Head of caudate nucleus (tissue), 42 donors: ENCODE measurements at regions not wholly inside any gene's neighbourhood (a gene's known extent, or its start where the extent isn't known, plus 50 kb on each side); places are given as distances from the start of the nearest gene placed in this dataset.

Experiments
- DNase-seq, 42 donors: peaks; one replicate each; pipeline versions ENCODE4 v3.0.0 to v3.0.0-alpha.2; 2020 to 2021; ENCODE audit warnings: mixed read lengths in 7 of 42
- intact Hi-C: fragments of 100-400 bp; cut with DNase I; formaldehyde crosslinking; loops from one replicate; pipeline ENCODE4 v1.15.0; 2022

DNA sequence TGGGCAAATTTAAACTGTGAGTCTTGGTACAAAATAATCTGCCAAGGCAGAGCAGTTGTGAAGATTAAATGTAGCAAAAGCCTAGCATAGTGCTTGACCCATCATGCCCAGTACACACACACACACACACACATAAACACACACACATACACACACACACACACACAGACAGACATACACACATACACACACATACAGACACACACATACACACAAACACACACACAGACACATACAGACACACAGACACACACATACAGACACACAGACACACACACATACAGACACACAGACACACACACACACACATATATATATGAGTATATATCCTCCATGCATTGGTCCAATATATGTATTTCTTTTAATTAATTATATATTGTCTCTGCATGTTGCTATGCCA, 328.8 kb upstream of the DNAJC19 start:
- intact Hi-C loops: no loop called here
- no peak for DNase-seq

- no peak for DNase-seq
- intact Hi-C loops: no loop called here
Measured at GRCh38 chr3:181317508-181317907, 328.0 kb upstream of the DNAJC19 start.

DNA sequence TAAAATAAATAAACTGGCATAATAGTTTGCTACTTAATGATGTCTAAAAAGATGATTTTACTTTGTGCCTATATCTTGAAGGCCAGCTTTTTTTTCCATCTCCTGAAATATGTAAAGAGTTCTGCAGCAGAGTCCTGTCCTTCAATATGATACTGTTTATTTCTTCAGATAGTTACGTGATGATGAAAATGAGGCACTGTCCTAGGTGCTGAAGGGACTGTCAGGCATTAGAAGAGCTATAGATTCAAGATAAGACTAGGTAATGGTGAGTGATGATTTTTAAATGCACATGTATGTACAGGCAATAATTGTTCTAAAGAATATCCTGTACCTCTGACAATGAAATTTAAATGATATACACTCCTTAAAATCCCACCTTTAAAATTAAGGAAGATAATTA, 326.9 kb upstream of the DNAJC19 start:
- intact Hi-C loops: no loop called here
- DNase-seq: no peak

GRCh38 chr3:181313335-181313734, 323.8 kb upstream of the DNAJC19 start:
- intact Hi-C loops: no loop called here

GRCh38 chr3:181311186-181311585, 321.6 kb upstream of the DNAJC19 start:
- no peak for DNase-seq
- intact Hi-C loops: no loop called here

More at GRCh38 chr3:181313335-181313734, 323.8 kb upstream of the DNAJC19 start:
- DNase-seq: no peak

DNA sequence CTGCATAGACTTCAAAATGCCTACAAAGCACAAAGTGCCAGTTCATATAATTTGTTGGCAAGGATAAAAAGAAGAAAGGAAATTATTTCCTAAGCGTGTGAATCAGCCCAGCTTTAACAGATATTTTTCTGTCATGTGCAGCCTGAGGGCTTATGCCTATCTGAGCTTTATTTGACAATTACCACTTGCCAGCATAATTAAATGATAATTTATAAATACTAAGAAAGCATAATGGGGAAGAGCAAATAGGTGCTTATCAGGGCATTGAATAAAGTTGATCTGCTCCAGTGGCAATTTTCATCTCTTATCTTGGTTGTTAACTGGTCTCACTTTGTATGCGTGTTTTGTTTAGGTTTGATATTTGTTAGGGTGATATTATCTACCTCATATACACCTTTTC, 313.4 kb upstream of the DNAJC19 start:
- intact Hi-C loops: no loop called here
- DNase-seq: no peak

DNA sequence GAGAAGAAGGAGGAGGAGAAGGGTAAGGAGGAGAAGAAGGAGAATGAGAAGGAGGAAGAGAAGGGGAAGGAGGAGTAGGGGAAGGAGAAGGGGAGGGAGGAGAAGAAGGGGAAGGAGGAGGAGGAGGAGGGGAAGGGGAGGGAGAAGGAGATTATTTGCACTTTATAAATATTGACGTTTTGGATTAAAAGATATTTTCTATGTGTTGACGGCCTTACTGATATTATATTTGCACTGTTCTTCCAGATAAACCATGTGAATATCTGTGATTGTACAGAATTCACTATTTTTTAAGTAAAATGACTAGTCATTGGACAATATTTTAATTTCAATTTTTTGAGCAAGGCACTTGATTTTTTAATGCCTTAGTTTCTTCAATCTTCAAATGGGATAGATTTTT, 310.5 kb upstream of the DNAJC19 start:
- intact Hi-C loops: no loop called here
- no peak for DNase-seq

DNA sequence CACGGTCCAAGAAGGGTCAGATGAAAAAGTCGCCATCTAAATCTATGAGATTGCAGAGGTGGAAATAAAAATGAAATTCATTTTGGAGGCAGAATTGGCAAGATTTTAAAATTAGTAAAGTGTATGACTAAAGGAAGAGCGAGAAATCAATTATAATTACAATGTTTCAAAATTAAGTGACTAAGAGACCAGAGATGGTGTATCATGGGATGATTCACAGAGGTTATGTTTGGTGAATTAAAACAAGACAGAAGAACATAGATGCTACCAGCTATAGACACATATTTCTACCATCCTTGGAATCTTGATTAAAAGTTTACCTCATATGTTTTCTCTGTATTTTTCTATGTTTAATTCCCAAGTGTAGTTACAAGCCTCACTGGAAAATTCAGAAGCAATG, 308.9 kb upstream of the DNAJC19 start:
- intact Hi-C loops: no loop called here

GRCh38 chr3:181292984-181293383, 303.4 kb upstream of the DNAJC19 start:
- no peak for DNase-seq
- intact Hi-C loops: no loop called here

More for the DNA sequence above, 308.9 kb upstream of the DNAJC19 start:
- DNase-seq: no peak

DNA sequence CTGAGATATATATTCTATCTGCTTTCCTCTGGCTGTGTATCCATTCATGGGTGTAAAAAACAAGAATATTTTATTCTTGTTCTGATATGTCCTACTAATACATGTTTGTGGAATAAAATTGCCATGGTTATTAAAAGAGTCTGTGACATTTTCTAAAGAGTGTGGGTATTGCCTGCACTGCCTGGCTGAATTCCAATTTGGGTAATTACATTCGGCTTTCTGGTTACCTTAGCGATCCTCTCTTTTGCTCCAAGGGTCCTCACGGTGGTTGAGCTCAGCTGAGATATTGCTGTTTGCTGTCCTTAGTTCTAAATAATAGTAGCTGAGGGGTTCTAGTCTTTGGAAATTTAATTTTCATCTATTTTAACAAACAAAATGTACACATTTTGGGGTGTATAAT, 301.4 kb upstream of the DNAJC19 start:
- DNase-seq: no peak

GRCh38 chr3:181289306-181289705, 299.8 kb upstream of the DNAJC19 start:
- intact Hi-C loops: no loop called here
- no peak for DNase-seq

More for the DNA sequence above, 301.4 kb upstream of the DNAJC19 start:
- intact Hi-C loops: no loop called here

- intact Hi-C loops: no loop called here
- no peak for DNase-seq
Measured at GRCh38 chr3:181288145-181288544, 298.6 kb upstream of the DNAJC19 start.

DNA sequence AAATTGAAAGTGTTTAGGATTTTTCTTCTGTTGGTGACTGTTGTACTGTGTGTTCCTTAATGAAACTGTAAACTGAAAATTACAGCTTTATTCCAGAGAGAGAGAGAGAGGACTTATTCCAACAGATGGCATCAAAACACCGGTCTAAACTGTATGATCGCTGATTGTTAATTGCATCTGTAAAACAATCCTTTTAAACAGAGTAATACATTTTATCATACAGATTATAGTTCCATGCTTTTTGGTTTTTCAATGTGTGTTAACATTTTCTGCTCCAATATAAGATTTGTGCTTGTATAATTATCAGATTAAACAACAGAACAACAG, 289.7 kb upstream of the DNAJC19 start:
- intact Hi-C loops: no loop called here
- peak in 3 of 42 donors; percentile 13 to 32 (median 20) for DNase-seq

GRCh38 chr3:181278468-181279238, 289.1 kb upstream of the DNAJC19 start:
- intact Hi-C loops: no loop called here
- DNase-seq: peak in 3 of 42 donors; percentile 10 to 28 (median 21)

DNA sequence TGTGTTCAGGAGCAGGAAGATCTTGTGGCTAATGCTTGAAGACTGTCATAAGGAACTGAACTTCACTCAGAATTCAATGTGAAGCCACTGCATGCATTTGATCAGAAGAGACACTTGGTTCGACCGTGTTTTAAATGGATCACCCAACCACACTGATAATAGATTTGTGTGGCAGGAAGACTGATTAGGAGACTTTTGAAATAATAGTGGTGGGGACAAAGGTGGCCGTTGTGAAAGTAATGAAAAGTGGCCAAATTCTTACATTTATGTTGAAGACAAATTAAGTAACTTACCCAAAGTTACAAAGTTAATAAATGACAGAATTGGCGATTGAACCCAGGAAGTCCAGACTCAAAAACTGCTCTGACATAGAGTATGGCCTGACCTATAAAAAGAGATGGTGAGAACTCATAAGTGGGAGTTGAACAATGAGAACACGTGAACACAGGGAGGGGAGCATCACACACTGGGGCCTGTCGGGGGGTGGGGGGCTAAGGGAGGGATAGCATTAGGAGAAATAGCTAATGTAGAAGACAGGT, 286.9 kb upstream of the DNAJC19 start:
- DNase-seq: no peak
- intact Hi-C loops: no loop called here

- intact Hi-C loops: no loop called here
- no peak for DNase-seq
Measured at GRCh38 chr3:181274025-181274424, 284.5 kb upstream of the DNAJC19 start.

GRCh38 chr3:181267312-181267711, 277.8 kb upstream of the DNAJC19 start:
- intact Hi-C loops: no loop called here
- DNase-seq: no peak

GRCh38 chr3:181265750-181266333, 276.3 kb upstream of the DNAJC19 start:
- DNase-seq: peak in 3 of 42 donors; percentile 8 to 45 (median 9)

DNA sequence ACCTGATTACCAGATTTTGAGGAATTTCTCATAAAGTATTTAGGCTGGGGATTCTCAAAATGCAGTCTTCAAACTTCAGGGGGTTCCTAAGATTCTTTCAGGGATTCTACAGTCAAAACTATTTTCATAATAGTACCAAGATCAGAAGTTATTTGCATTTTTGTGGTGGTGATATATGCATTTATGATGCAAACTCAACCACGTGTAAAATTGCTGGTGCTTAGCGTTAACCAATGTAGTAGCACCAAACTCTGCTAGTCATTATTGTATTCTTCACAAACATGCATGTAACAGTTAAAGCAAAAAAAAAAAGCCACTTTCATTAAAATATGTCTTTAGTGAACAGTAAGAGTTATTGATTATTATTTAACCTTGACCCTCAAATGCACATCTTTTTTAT, 274.9 kb upstream of the DNAJC19 start:
- no peak for DNase-seq
- intact Hi-C loops: no loop called here

More at GRCh38 chr3:181265750-181266333, 276.3 kb upstream of the DNAJC19 start:
- intact Hi-C loops: no loop called here

GRCh38 chr3:181253796-181254195, 264.3 kb upstream of the DNAJC19 start:
- no peak for DNase-seq
- intact Hi-C loops: no loop called here

- intact Hi-C loops: no loop called here
- peak in 1 of 42 donors; percentile 4 for DNase-seq
Measured at GRCh38 chr3:181252631-181253030, 263.1 kb upstream of the DNAJC19 start.
